ENCODE measurements at regions not wholly inside any gene's neighbourhood (a gene's known extent, or its start where the extent isn't known, plus 50 kb on each side); places are given as distances from the start of the nearest gene placed in this dataset.

DNA sequence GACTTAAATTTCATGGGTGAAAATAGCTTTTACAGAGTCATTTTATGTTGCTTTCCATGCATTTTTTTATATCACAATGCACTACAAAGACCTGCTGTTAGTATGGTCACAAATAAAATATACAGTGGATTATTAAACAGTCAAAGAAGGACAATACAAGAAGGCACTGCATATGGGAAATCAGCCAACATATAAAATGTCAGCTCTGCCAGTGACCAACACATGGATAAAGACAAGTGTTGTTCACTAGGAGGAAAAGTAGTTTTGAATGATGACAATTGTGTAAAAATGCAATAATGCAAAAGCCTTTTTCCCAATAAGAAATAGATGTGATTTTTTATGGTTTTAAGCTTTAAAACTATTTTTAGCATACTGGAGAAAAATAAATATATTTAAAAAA is 425.3 kb upstream of the CBLB start:
- no peak for DNase-seq (ENCODE audit: low read depth in 1 of 2, low spot score in 1 of 2)
- no peak overlapping the region for H3K27ac ChIP-seq (replicated peaks)
- no peak overlapping the region for H3K4me3 ChIP-seq (replicated peaks; ENCODE audit: insufficient read depth, low read length)
- no peaks in the 10 kb centered on the region for H3K27me3 ChIP-seq (ENCODE audit: insufficient read depth, poor library complexity, severe bottlenecking)
- TF ChIP-seq, protein P1, sequence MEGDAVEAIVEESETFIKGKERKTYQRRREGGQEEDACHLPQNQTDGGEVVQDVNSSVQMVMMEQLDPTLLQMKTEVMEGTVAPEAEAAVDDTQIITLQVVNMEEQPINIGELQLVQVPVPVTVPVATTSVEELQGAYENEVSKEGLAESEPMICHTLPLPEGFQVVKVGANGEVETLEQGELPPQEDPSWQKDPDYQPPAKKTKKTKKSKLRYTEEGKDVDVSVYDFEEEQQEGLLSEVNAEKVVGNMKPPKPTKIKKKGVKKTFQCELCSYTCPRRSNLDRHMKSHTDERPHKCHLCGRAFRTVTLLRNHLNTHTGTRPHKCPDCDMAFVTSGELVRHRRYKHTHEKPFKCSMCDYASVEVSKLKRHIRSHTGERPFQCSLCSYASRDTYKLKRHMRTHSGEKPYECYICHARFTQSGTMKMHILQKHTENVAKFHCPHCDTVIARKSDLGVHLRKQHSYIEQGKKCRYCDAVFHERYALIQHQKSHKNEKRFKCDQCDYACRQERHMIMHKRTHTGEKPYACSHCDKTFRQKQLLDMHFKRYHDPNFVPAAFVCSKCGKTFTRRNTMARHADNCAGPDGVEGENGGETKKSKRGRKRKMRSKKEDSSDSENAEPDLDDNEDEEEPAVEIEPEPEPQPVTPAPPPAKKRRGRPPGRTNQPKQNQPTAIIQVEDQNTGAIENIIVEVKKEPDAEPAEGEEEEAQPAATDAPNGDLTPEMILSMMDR (IDR thresholded peaks at IDR 0.05; ENCODE audit: insufficient read depth, low read length): no peak
- TF ChIP-seq SPI1 (IDR thresholded peaks at IDR 0.05; ENCODE audit: borderline replicate concordance, low read depth) (no peak), GABPA (IDR thresholded peaks at IDR 0.05; ENCODE audit: low read depth) (no peak), POLR2AphosphoS5 (IDR thresholded peaks at IDR 0.05; ENCODE audit: low read depth) (no peak)
- TF ChIP-seq, protein P2, sequence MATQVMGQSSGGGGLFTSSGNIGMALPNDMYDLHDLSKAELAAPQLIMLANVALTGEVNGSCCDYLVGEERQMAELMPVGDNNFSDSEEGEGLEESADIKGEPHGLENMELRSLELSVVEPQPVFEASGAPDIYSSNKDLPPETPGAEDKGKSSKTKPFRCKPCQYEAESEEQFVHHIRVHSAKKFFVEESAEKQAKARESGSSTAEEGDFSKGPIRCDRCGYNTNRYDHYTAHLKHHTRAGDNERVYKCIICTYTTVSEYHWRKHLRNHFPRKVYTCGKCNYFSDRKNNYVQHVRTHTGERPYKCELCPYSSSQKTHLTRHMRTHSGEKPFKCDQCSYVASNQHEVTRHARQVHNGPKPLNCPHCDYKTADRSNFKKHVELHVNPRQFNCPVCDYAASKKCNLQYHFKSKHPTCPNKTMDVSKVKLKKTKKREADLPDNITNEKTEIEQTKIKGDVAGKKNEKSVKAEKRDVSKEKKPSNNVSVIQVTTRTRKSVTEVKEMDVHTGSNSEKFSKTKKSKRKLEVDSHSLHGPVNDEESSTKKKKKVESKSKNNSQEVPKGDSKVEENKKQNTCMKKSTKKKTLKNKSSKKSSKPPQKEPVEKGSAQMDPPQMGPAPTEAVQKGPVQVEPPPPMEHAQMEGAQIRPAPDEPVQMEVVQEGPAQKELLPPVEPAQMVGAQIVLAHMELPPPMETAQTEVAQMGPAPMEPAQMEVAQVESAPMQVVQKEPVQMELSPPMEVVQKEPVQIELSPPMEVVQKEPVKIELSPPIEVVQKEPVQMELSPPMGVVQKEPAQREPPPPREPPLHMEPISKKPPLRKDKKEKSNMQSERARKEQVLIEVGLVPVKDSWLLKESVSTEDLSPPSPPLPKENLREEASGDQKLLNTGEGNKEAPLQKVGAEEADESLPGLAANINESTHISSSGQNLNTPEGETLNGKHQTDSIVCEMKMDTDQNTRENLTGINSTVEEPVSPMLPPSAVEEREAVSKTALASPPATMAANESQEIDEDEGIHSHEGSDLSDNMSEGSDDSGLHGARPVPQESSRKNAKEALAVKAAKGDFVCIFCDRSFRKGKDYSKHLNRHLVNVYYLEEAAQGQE (IDR thresholded peaks at IDR 0.05; ENCODE audit: insufficient replicate concordance, low read depth): no peak

DNA sequence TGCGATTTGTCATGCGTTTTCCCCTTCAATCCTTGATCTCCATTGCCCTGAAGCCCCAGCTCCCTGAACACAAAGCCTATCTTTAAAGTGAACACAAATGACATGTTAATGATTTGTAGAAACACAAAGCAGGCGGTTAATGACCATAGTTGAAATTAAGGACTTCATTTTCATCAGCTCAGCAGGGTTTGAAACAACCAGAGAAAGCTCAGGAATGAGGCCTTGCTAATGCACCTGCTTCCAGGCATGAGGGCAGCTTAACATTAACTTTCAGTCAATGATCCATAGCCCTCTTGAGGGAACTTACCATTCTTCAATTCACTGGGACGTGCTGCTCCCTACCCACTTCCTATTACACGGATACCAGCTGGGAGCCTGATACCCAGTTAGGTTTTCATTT is 427.2 kb upstream of the CBLB start:
- no peak overlapping the region for H3K27ac ChIP-seq (replicated peaks)
- DNase-seq (ENCODE audit: low read depth in 1 of 2, low spot score in 1 of 2): no peak
- H3K4me3 ChIP-seq (replicated peaks; ENCODE audit: insufficient read depth, low read length): no peak overlapping the region
- TF ChIP-seq, protein P2 (IDR thresholded peaks at IDR 0.05; ENCODE audit: insufficient replicate concordance, low read depth): no peak
- TF ChIP-seq SPI1 (IDR thresholded peaks at IDR 0.05; ENCODE audit: borderline replicate concordance, low read depth): no peak
- TF ChIP-seq, protein P1 (IDR thresholded peaks at IDR 0.05; ENCODE audit: insufficient read depth, low read length): no peak
- H3K27me3 ChIP-seq (ENCODE audit: insufficient read depth, poor library complexity, severe bottlenecking): no peaks in the 10 kb centered on the region

DNA sequence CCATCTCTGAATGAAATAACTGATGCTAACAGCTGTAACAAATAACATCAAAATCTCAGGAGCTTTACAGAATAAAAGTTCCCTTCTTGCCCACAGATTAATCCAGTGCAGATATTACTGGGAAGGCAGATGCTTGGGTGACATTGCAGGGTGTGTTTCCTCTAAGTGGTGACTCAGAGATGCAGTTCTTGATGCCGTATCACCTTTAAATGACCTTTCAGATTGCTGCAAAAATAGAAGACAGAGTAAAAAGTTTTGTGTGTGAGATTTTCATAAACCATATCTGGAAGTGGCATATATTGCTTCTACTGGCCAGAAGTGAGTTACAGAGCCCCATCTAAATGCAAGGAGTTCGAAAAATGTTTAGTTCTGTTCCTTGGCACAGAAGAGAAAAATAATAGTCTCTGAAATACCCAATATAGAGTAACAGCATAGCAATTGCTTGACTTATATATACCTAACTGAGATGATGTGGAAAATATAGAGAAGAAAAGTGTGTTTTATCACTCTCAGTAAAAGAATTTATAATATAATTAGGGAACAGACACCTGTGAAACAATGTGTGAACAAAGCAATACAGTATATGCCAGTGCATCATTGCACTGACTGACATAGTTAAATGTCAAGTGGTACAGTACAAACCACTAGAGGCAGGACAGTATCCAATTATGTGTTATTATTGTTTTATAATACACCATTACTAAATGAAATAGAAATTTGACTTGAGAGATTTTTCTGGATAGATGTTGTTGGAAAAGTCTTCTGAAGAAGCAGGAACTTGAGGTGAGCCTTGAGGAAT is 430.7 kb upstream of the CBLB start:
- H3K27ac ChIP-seq (replicated peaks): no peak overlapping the region
- no peak overlapping the region for H3K4me3 ChIP-seq (replicated peaks; ENCODE audit: insufficient read depth, low read length)
- H3K27me3 ChIP-seq (ENCODE audit: insufficient read depth, poor library complexity, severe bottlenecking): no peaks in the 10 kb centered on the region
- no peak for TF ChIP-seq POLR2AphosphoS5 (IDR thresholded peaks at IDR 0.05; ENCODE audit: low read depth)
- TF ChIP-seq, protein P1 (IDR thresholded peaks at IDR 0.05; ENCODE audit: insufficient read depth, low read length): no peak
- TF ChIP-seq, protein P2 (IDR thresholded peaks at IDR 0.05; ENCODE audit: insufficient replicate concordance, low read depth): no peak
- no peak for TF ChIP-seq GABPA (IDR thresholded peaks at IDR 0.05; ENCODE audit: low read depth)
- no peak for TF ChIP-seq SPI1 (IDR thresholded peaks at IDR 0.05; ENCODE audit: borderline replicate concordance, low read depth)
- DNase-seq (ENCODE audit: low read depth in 1 of 2, low spot score in 1 of 2): no peak

Measured in HL-60 (cell line).